ENCODE measurements at regions not wholly inside any gene's neighbourhood (a gene's known extent, or its start where the extent isn't known, plus 50 kb on each side); places are given as distances from the start of the nearest gene placed in this dataset.

GRCh38 chr4:27490315-27490714 lies 629.7 kb downstream of the STIM2 start:
- no peak for TF ChIP-seq CTCF (IDR thresholded peaks at IDR 0.05; ENCODE audit: insufficient read depth, missing control alignments)
- FAIRE-seq: no peak
- no peak for DNase-seq (ENCODE audit: insufficient read length, low spot score)

GRCh38 chr4:27490766-27491165 lies 630.1 kb downstream of the STIM2 start:
- TF ChIP-seq CTCF (IDR thresholded peaks at IDR 0.05; ENCODE audit: insufficient read depth, missing control alignments): no peak
- FAIRE-seq (no peak), DNase-seq (ENCODE audit: insufficient read length, low spot score) (no peak)

GRCh38 chr4:27506401-27506800 lies 645.8 kb downstream of the STIM2 start:
- no peak for TF ChIP-seq CTCF (IDR thresholded peaks at IDR 0.05; ENCODE audit: insufficient read depth, missing control alignments)
- FAIRE-seq: peak; percentile 67
- DNase-seq (ENCODE audit: insufficient read length, low spot score): no peak

- no peak for DNase-seq (ENCODE audit: insufficient read length, low spot score)
- no peak for FAIRE-seq
- TF ChIP-seq CTCF (IDR thresholded peaks at IDR 0.05; ENCODE audit: insufficient read depth, missing control alignments): no peak
Observed at GRCh38 chr4:27514711-27515110, 654.1 kb downstream of the STIM2 start.

- DNase-seq (ENCODE audit: insufficient read length, low spot score) (no peak), FAIRE-seq (no peak)
- TF ChIP-seq CTCF (IDR thresholded peaks at IDR 0.05; ENCODE audit: insufficient read depth, missing control alignments): no peak
Observed at GRCh38 chr4:27515140-27515539, 654.5 kb downstream of the STIM2 start.

- FAIRE-seq (no peak), DNase-seq (ENCODE audit: insufficient read length, low spot score) (no peak)
- TF ChIP-seq CTCF (IDR thresholded peaks at IDR 0.05; ENCODE audit: insufficient read depth, missing control alignments): no peak
Observed at GRCh38 chr4:27518876-27519275, 658.2 kb downstream of the STIM2 start.

GRCh38 chr4:27524224-27524623 lies 663.6 kb downstream of the STIM2 start:
- FAIRE-seq (no peak), DNase-seq (ENCODE audit: insufficient read length, low spot score) (no peak)
- no peak for TF ChIP-seq CTCF (IDR thresholded peaks at IDR 0.05; ENCODE audit: insufficient read depth, missing control alignments)
